Memory B cell (primary cell): ENCODE measurements at regions not wholly inside any gene's neighbourhood (a gene's known extent, or its start where the extent isn't known, plus 50 kb on each side); places are given as distances from the start of the nearest gene placed in this dataset.

Source experiments
- ATAC-seq: fragments of 150-1000 bp; cut with Tn5 transposase; 2 replicates; pipeline ENCODE4 v1.10.0; 2021; ENCODE audit warnings: low read depth, mild to moderate bottlenecking, moderate library complexity
- DNase-seq, 2 donors: peaks; one replicate each; pipeline ENCODE4 v3.0.0; 2022; ENCODE audit warnings: low spot score in 2 of 2
- H3K27ac Mint-ChIP-seq: one replicate; pipeline ENCODE4 v1.8.0; 2022; ENCODE audit warnings: mild to moderate bottlenecking, moderate library complexity, mixed read lengths
- H3K27me3 Mint-ChIP-seq: one replicate; pipeline ENCODE4 v1.8.0; 2022; ENCODE audit warnings: mixed read lengths
- H3K36me3 Mint-ChIP-seq: one replicate; pipeline ENCODE4 v1.8.0; 2022; ENCODE audit warnings: mild to moderate bottlenecking, mixed read lengths
- H3K4me1 Mint-ChIP-seq: one replicate; pipeline ENCODE4 v1.8.0; 2022; ENCODE audit warnings: mixed read lengths
- H3K4me3 Mint-ChIP-seq: one replicate; pipeline ENCODE4 v1.8.0; 2022; ENCODE audit warnings: mild to moderate bottlenecking, moderate library complexity, mixed read lengths
- H3K9me3 Mint-ChIP-seq: one replicate; pipeline ENCODE4 v1.8.0; 2022; ENCODE audit warnings: mixed read lengths

DNA sequence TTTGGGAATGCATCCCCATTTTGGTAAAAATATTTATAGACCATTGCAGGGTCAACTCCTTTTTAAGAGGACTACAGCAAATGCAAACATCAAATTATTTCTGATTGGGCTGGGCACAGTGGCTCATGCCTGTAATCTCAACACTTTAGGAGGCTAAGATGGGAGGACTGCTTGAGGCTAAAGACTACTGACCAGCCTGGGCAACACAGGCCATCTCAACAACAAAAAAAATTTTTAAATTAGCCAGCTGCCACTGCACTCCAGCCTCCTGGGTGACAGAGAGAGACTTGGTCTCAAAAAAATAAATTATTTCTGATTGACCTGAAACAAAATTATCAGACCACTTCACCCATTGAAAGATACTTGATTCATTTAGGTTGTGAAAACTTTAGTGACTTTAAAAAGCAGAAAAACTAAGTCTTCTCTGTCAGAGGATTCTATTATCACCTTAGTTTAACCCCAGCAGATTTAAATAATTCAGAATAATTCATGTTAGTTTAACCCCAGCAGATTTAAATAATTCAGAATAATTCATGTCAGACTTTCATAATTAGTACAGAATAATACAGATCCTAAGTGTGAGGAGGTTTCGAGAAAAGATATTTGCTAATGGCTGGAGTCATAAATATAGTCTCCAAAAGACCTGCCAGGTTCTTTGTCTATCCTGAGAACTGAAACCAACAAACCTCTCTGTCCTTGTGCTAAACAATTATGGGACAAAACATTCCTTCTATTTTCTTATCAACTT lies 183.6 kb upstream of the STT3B start:
- DNase-seq: no peak
- Mint-ChIP-seq H3K27me3 (peaks cover 1% of the 10 kb centered on the region), H3K4me3 (no peak overlapping the region), H3K36me3 (no peaks in the 10 kb centered on the region), H3K9me3 (peaks cover 3% of the 10 kb centered on the region), H3K27ac (no peak overlapping the region), H3K4me1 (no peaks in the 10 kb centered on the region)
- ATAC-seq: no peak

DNA sequence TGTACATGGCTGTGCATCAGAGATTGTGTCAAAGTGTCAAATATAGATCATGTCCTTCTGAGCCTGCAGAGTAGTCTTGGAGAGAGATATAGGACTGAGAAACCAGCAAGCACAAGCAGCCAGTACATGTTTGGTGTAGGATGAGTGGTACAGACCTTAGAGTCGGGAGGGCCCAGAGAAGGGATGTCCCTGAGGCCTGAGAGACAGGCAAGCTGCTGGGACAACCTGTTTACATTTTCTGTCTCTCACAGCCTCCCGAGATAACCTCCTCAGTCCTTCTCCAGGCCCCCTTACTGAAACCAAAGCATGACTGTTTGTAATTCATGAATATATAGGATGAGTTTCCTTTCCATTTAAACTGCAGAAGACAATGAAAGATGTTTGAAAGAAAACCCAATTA lies 182.4 kb upstream of the STT3B start:
- DNase-seq (no peak), ATAC-seq (no peak)
- Mint-ChIP-seq H3K27ac (no peak overlapping the region), H3K9me3 (no peaks in the 10 kb centered on the region), H3K4me1 (no peaks in the 10 kb centered on the region), H3K36me3 (no peaks in the 10 kb centered on the region), H3K27me3 (peaks cover 1% of the 10 kb centered on the region), H3K4me3 (no peak overlapping the region)

DNA sequence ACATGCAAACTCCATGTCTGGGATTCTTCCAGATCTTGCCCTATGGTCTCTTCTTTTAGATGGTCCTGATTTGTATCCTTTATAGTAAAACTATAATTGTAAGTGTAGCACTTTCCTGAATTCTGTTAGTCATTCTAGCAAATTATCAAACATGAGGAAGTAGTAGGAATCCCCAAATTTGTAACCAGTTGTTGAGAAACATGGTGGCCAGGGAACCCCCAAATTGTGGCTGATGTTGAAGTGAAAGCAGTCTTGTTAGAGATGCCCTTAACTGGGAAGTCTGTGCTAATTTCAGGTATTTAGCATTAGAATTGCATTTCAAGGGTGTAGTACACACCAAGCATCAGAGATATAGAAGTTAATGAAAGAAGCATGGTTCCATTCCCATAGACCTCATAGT lies 180.4 kb upstream of the STT3B start:
- no peaks in the 10 kb centered on the region for H3K9me3 Mint-ChIP-seq
- DNase-seq (no peak), ATAC-seq (no peak)
- peaks cover 1% of the 10 kb centered on the region for H3K27me3 Mint-ChIP-seq
- no peaks in the 10 kb centered on the region for H3K4me1 Mint-ChIP-seq
- H3K36me3 Mint-ChIP-seq: no peaks in the 10 kb centered on the region
- no peak overlapping the region for H3K27ac Mint-ChIP-seq
- no peak overlapping the region for H3K4me3 Mint-ChIP-seq

DNA sequence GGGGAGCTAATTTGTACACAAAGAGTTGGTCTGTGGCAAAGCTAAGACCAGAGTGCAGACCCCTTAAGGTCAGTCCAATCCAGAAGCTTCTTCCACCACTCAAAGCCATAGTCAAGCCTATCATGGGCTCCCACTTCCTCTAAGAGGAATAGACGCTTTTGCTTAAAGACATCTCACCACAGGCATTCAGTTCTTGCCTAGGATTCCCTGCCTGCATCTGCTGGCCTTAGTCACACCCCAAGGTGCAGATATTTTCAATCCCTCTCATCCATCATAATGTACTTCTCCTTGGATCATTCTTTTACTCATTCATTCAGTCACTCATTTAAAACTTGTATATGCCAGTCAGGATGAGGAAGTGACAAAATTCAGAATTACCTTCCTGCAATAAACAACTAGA lies 179.6 kb upstream of the STT3B start:
- DNase-seq (no peak), ATAC-seq (no peak)
- no peaks in the 10 kb centered on the region for H3K4me1 Mint-ChIP-seq
- no peak overlapping the region for H3K4me3 Mint-ChIP-seq
- peaks cover 1% of the 10 kb centered on the region for H3K27me3 Mint-ChIP-seq
- no peaks in the 10 kb centered on the region for H3K9me3 Mint-ChIP-seq
- no peaks in the 10 kb centered on the region for H3K36me3 Mint-ChIP-seq
- H3K27ac Mint-ChIP-seq: no peak overlapping the region

DNA sequence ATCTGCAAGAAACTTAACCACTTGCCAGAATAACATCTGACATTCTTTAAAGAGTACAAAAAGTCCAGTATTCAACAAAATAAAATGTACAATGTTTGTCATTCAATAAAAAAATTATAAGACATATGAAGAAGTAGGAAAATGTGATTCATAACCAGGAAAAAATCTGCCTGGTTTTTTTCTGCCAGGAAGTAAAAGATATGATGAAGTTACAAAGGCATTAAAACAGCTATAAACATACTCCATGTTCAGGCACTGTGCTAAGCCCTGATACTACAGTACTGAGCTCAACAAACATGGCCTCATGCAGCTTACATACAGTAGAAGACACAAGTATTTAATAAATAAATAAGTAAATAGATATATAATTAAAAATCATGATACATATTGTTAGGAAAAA lies 178.4 kb upstream of the STT3B start:
- DNase-seq (no peak), ATAC-seq (no peak)
- Mint-ChIP-seq H3K4me3 (no peak overlapping the region), H3K36me3 (no peaks in the 10 kb centered on the region), H3K27me3 (peaks cover 1% of the 10 kb centered on the region), H3K4me1 (no peaks in the 10 kb centered on the region), H3K9me3 (no peaks in the 10 kb centered on the region), H3K27ac (no peak overlapping the region)

DNA sequence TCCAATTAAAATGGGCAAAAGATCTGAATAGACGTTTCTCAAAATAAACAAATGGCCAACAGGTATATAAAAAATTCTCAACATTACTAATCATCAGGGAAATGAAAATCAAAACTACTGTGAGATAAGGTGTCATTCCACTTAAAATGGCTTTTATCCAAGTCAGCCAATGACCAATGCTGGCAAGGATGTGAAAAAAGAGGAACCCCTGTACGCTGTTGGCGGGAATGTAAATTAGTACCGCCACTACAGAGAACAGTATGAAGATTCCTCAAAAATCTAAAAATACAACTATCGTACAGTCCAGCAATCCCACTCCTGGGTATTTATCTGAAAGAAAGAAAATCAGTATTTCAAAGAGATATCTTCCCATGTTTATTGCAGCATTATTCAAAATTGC lies 176.9 kb upstream of the STT3B start:
- no peak for ATAC-seq
- no peaks in the 10 kb centered on the region for H3K36me3 Mint-ChIP-seq
- no peaks in the 10 kb centered on the region for H3K9me3 Mint-ChIP-seq
- H3K27ac Mint-ChIP-seq: no peak overlapping the region
- peaks cover 1% of the 10 kb centered on the region for H3K27me3 Mint-ChIP-seq
- no peak for DNase-seq
- H3K4me1 Mint-ChIP-seq: no peaks in the 10 kb centered on the region
- no peak overlapping the region for H3K4me3 Mint-ChIP-seq

DNA sequence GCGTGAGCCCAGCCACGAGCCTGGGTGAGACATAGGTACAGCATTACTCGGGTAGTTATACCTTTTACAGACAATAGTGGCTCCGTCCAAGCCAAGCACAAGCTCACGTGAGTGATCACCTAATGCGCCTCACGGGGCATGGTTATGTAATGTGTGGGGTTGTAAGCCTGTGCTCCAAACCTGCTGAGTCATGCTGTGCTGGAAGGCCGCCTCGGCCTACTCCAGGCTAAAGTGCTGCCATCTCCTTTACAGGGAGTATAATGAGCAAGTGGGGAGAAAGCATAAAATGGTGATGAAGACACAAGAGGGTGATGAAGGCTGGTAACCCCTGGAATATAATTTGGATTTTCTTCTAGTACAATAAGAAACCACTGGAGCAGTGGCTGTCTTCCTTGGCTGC lies 175.8 kb upstream of the STT3B start:
- Mint-ChIP-seq H3K4me3 (no peak overlapping the region), H3K9me3 (no peaks in the 10 kb centered on the region), H3K4me1 (no peaks in the 10 kb centered on the region), H3K27me3 (peaks cover 1% of the 10 kb centered on the region), H3K27ac (no peak overlapping the region), H3K36me3 (no peaks in the 10 kb centered on the region)
- no peak for DNase-seq
- ATAC-seq: no peak

DNA sequence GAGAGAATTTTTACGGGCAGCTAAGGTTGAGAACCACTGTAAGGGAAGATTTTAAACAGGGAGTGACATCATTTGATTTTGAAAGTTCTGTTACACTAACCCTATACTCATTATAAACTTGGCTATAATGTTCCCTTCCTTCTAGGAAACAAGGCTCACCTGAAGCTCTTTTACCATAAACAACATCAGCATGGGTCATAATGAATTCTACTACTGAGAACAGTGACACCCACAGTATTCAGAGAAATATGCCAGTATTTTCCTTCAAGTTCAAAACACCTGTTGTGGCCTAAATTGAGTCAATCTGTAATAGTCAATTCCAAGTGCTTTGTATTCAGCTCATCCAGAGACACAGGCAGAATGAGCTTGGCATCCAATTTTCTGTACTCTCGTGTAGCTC lies 175.3 kb upstream of the STT3B start:
- Mint-ChIP-seq H3K36me3 (no peaks in the 10 kb centered on the region), H3K27me3 (peaks cover 2% of the 10 kb centered on the region), H3K9me3 (no peaks in the 10 kb centered on the region), H3K4me3 (no peak overlapping the region), H3K27ac (no peak overlapping the region), H3K4me1 (no peaks in the 10 kb centered on the region)
- DNase-seq: no peak
- no peak for ATAC-seq

DNA sequence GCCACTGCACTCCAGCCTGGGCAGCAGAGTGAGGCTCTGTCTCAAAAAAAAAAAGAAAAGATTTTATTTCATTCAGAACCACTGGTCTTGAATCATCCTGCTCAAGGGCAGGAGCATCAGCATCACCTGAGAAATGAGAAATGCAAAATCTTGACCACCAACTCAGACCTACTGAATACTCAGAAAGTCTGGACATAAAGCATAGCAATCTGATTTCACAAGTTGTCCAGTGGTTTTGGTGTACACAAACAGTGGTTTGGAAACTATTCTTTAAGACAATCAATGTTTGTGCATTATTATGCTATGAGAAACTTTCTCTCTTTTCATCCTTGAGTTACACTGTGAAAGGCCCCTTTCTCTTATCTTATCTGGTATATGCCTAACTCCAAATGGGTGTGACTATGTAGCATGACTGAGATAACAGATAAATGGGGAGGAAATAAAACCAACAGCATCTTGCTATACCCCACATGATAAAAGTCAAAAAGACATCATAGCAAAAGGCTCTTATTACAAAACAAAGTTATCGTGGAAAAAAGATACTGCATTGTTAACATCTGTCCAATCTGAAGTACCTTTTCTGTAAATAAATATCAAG lies 174.2 kb upstream of the STT3B start:
- Mint-ChIP-seq H3K9me3 (no peaks in the 10 kb centered on the region), H3K27ac (no peak overlapping the region), H3K4me1 (no peaks in the 10 kb centered on the region), H3K27me3 (peaks cover 2% of the 10 kb centered on the region), H3K36me3 (no peaks in the 10 kb centered on the region), H3K4me3 (no peak overlapping the region)
- no peak for DNase-seq
- ATAC-seq: no peak

DNA sequence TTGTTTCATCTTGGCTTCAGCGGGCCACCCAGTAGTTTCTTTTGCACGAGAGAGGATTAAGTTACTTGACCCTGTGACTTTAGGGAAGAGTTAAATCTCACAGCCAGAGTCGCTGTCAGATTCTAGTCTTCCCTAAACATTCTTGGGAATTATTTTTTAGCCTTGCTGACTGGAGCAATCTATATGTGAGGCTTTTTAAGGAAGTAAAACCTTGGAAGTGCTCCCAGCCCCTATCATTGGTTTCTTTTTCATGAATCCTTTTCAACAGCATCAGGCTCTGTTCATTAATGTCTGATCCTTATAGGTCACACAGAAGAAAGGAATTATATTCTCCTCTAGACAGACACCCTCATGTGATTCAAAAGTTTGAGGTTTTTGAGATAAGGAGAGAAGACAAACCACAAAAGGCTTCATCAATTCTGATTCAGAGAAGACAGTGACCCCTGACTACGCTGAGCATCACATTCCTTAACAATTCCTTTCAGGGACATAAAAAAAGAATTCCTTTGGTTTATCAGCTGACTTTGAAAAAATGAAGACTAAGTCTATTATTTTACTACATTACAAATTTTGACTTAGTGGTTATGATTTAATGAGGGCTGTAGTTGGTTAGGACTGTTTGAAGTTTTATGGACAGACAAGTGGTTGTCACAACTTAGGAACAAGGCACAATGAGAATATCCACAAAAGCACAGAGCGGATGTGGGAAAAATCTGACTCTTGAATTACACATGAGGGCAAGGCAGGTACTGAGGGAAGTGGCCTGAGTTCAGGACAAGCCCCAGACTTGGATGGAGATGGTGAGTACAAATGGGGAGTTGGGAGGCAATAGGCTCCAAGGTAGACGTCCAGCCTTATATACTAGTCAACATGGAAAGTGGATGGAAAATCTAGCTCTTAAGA lies 171.1 kb upstream of the STT3B start:
- H3K9me3 Mint-ChIP-seq: no peaks in the 10 kb centered on the region
- no peak for ATAC-seq

DNA sequence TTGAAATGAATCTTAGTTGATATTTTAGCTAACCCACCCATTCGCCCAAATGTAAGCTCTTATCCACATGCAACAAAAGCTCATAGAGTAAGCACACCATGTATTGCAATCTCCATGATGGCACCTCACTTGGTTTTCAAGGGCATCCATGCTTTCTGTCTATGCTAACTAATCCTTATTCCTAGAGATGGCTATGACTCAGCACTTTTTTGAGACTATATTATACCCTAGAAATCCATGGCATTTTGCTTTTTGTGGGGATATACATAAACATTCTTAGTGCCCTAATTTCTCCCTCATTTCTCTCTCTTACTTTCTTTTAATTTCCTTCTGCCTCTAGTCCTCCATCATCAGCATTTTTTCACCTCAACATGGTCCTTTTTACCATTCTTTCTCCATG lies 168.5 kb upstream of the STT3B start:
- no peaks in the 10 kb centered on the region for H3K4me1 Mint-ChIP-seq
- peaks cover 2% of the 10 kb centered on the region for H3K27me3 Mint-ChIP-seq
- ATAC-seq: no peak

More for the DNA sequence above, 171.1 kb upstream of the STT3B start:
- Mint-ChIP-seq H3K27ac (no peak overlapping the region), H3K4me3 (no peak overlapping the region), H3K27me3 (peaks cover 2% of the 10 kb centered on the region), H3K4me1 (no peaks in the 10 kb centered on the region), H3K36me3 (no peaks in the 10 kb centered on the region)
- no peak for DNase-seq

DNA sequence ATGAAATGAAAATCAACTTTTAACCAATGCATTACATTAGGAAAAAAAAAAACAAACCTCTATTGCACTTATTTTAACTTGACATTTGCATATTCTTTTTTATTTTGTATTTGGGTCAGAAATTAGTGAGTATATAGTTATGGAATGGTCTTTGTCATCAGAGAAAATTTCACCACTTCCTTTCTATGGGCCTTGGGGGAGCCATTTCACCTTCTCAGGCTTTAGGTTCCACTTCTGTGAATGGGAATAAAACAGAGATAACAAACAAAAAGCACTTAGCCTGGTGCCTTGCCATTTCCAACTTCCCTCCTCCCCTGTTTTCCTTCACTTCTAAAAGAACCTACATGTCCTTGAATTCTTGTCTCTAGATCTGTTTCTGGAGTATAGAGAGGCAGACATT lies 168.0 kb upstream of the STT3B start:
- no peak overlapping the region for H3K4me3 Mint-ChIP-seq
- H3K9me3 Mint-ChIP-seq: no peaks in the 10 kb centered on the region
- H3K27ac Mint-ChIP-seq: no peak overlapping the region
- H3K36me3 Mint-ChIP-seq: no peaks in the 10 kb centered on the region
- H3K27me3 Mint-ChIP-seq: peaks cover 3% of the 10 kb centered on the region
- ATAC-seq (no peak), DNase-seq (no peak)
- no peaks in the 10 kb centered on the region for H3K4me1 Mint-ChIP-seq

More for the DNA sequence above, 168.5 kb upstream of the STT3B start:
- no peak for DNase-seq
- no peaks in the 10 kb centered on the region for H3K9me3 Mint-ChIP-seq
- no peak overlapping the region for H3K4me3 Mint-ChIP-seq
- H3K36me3 Mint-ChIP-seq: no peaks in the 10 kb centered on the region
- H3K27ac Mint-ChIP-seq: no peak overlapping the region

DNA sequence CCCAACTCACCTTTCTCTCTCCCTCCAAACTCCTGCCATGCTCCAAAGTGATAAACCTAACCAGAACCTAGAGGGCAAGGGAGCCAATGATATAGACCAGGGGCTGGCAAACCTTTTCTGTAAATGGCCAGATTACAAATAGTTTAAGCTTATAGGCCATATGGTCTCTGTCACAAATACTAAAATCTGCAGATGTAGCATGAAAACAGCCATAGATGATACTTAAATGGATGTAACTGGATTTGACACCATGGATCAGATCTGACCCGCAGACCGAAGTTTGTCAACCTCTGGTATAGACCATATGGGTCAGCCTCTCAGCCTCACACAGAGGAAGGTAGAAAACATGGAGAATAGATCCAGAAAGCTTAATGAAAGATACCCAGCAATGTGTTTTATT lies 165.2 kb upstream of the STT3B start:
- no peaks in the 10 kb centered on the region for H3K36me3 Mint-ChIP-seq
- H3K4me1 Mint-ChIP-seq: no peaks in the 10 kb centered on the region
- H3K4me3 Mint-ChIP-seq: no peak overlapping the region
- no peaks in the 10 kb centered on the region for H3K9me3 Mint-ChIP-seq
- no peak overlapping the region for H3K27ac Mint-ChIP-seq
- H3K27me3 Mint-ChIP-seq: peaks cover 2% of the 10 kb centered on the region
- DNase-seq (no peak), ATAC-seq (no peak)

DNA sequence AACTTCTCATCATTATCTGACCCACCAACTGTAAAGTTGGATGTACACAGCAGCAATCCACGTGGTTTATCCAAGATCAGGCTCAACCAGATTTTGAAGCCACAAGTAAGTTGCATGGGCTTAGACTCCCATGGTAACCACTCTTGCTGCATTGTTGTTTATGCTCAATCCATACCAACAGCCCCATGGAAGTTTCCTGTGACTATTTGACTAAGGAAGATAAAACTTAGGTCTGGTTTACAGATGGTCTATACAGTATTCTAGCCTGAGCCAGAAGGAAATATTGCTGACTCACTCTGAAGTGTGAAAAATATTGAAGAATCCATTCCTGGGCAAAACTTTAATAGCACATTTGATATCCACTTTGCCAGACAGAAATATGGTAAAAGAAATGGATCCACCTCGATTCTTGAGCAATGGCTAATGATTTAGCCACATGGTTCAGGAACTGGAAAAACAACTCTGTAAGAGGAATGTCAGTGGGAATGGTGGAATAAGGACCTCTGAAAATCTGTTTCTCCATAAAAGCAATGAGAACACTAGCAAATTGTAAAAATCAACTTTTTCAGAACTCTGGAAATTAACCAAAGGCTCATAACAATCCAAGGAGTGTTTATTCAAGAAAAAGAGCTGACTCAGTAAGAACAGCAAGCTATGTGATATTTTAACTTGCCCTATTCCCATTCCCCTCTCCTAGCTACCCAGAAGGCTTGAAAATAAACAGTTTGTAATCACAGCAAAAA lies 162.9 kb upstream of the STT3B start:
- no peaks in the 10 kb centered on the region for H3K36me3 Mint-ChIP-seq
- no peaks in the 10 kb centered on the region for H3K4me1 Mint-ChIP-seq
- no peaks in the 10 kb centered on the region for H3K9me3 Mint-ChIP-seq
- ATAC-seq (no peak), DNase-seq (no peak)
- no peak overlapping the region for H3K27ac Mint-ChIP-seq
- H3K27me3 Mint-ChIP-seq: peaks cover 2% of the 10 kb centered on the region
- no peak overlapping the region for H3K4me3 Mint-ChIP-seq
